SU-DHL-6 (cell line): ENCODE measurements at regions not wholly inside any gene's neighbourhood (a gene's known extent, or its start where the extent isn't known, plus 50 kb on each side); places are given as distances from the start of the nearest gene placed in this dataset.
"Not testable (repeated sequence)": the region's sequence is repeated elsewhere in the genome, so short reads cannot be mapped to it uniquely, and the experiment has no call there.

Experiments
- H2AFZ ChIP-seq: fragments of 200-600 bp; sonication (generic); 2 replicates; pipeline ENCODE4 v1.6.1; 2014; ENCODE audit warnings: low read depth, mild to moderate bottlenecking, moderate library complexity, mixed read lengths, antibody characterized with exemption, low read length; ENCODE audit not compliant: severe bottlenecking
- H3F3A ChIP-seq: fragments of 200-600 bp; shearing (Covaris generic); 2 replicates; pipeline ENCODE4 v1.6.0; 2016; ENCODE audit warnings: antibody characterized with exemption, mild to moderate bottlenecking; ENCODE audit not compliant: insufficient read depth
- H3K27ac ChIP-seq: fragments of 200-600 bp; sonication (generic); 2 replicates; pipeline ENCODE4 v1.5.1; 2016; ENCODE audit warnings: low read depth, mild to moderate bottlenecking, low read length, moderate library complexity, mixed read lengths
- H3K27me3 ChIP-seq: fragments of 200-600 bp; sonication (generic), shearing (Covaris generic); 2 replicates; pipeline ENCODE4 v1.6.0; 2014; ENCODE audit warnings: mild to moderate bottlenecking, low read length
- H3K36me3 ChIP-seq: fragments of 200-600 bp; sonication (generic); 2 replicates; pipeline ENCODE4 v1.6.1; 2014; ENCODE audit warnings: mild to moderate bottlenecking, low read length, mixed read lengths
- H3K4me2 ChIP-seq: fragments of 300-600, 200-600 bp; shearing (Covaris generic), sonication (generic); 2 replicates; pipeline ENCODE4 v1.6.0; 2014; ENCODE audit warnings: low read length, low read depth, mild to moderate bottlenecking; ENCODE audit not compliant: poor library complexity, severe bottlenecking
- H3K4me3 ChIP-seq: fragments of 200-600 bp; sonication (generic); 2 replicates; pipeline ENCODE4 v1.5.1; 2014; ENCODE audit warnings: antibody characterized with exemption, low read length, mild to moderate bottlenecking, mixed read lengths; ENCODE audit not compliant: insufficient read depth, poor library complexity, severe bottlenecking
- H3K79me2 ChIP-seq: fragments of 200-600 bp; sonication (generic); 2 replicates; pipeline ENCODE4 v1.6.1; 2014; ENCODE audit warnings: mild to moderate bottlenecking, low read length, moderate library complexity; ENCODE audit not compliant: insufficient read depth
- H3K9ac ChIP-seq: fragments of 200-600 bp; sonication (generic); 2 replicates; pipeline ENCODE4 v1.7.0; 2014; ENCODE audit warnings: mild to moderate bottlenecking, low read length
- H3K9me2 ChIP-seq: fragments of 200-600 bp; sonication (generic); replicated peaks from 2 replicates; pipeline ENCODE4 v1.6.1; 2014; ENCODE audit warnings: low read length; ENCODE audit not compliant: insufficient read depth
- H3K9me3 ChIP-seq: fragments of 200-600 bp; sonication (generic); 2 replicates; pipeline ENCODE4 v1.6.1; 2014; ENCODE audit warnings: low read length, mixed read lengths; ENCODE audit not compliant: insufficient read depth
- H4K20me1 ChIP-seq: fragments of 200-600 bp; sonication (generic); 2 replicates; pipeline ENCODE4 v1.6.1; 2014; ENCODE audit warnings: low read depth, mild to moderate bottlenecking, antibody characterized with exemption, low read length, moderate library complexity, mixed read lengths
- EZH2phosphoT487 ChIP-seq: fragments of 200-600 bp; sonication (generic), shearing (Covaris generic); conservative IDR thresholded peaks from 2 replicates; pipeline ENCODE4 v1.6.1; 2018; ENCODE audit warnings: mild to moderate bottlenecking, antibody characterized with exemption, low read length, moderate library complexity, mixed read lengths
- TF ChIP-seq, protein P1 (sequence below): fragments of 200-600 bp; sonication (generic); IDR thresholded peaks from one replicate; pipeline ENCODE4 v1.5.1; 2017; ENCODE audit warnings: antibody characterized with exemption, mild to moderate bottlenecking, low read length, moderate library complexity; ENCODE audit not compliant: insufficient read depth, poor library complexity, severe bottlenecking

DNA sequence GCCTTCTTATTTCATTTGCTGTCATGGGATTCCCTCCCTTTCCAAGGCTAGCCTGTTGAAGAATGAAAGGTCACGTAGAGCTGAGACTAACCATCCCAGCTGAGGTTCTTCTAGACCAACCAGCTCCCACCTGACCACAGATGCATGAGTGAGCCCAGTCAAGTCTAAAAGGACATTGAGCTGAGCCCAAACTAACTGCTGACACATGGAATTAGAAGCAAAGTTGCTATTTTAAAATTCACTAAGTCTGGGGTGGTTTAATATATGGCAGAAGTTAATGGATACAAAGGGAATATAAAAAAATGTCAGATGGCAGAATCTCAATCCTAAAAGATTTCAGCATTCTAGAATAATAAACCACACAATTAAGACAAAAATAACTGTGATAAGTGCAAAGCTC lies 118.9 kb upstream of the RASGEF1B start:
- H3K79me2 ChIP-seq: no peaks in the 10 kb centered on the region
- no peaks in the 10 kb centered on the region for H4K20me1 ChIP-seq
- no peak overlapping the region for H3K4me3 ChIP-seq
- no peaks in the 10 kb centered on the region for H3K36me3 ChIP-seq
- H3K9me3 ChIP-seq: no peaks in the 10 kb centered on the region
- H3K27ac ChIP-seq: no peak overlapping the region
- H3K9ac ChIP-seq: no peak overlapping the region
- no peak overlapping the region for H2AFZ ChIP-seq
- H3F3A ChIP-seq: no peaks in the 10 kb centered on the region
- H3K9me2 ChIP-seq: no peaks in the 10 kb centered on the region
- H3K4me2 ChIP-seq: no peak overlapping the region
- TF ChIP-seq, protein P1, sequence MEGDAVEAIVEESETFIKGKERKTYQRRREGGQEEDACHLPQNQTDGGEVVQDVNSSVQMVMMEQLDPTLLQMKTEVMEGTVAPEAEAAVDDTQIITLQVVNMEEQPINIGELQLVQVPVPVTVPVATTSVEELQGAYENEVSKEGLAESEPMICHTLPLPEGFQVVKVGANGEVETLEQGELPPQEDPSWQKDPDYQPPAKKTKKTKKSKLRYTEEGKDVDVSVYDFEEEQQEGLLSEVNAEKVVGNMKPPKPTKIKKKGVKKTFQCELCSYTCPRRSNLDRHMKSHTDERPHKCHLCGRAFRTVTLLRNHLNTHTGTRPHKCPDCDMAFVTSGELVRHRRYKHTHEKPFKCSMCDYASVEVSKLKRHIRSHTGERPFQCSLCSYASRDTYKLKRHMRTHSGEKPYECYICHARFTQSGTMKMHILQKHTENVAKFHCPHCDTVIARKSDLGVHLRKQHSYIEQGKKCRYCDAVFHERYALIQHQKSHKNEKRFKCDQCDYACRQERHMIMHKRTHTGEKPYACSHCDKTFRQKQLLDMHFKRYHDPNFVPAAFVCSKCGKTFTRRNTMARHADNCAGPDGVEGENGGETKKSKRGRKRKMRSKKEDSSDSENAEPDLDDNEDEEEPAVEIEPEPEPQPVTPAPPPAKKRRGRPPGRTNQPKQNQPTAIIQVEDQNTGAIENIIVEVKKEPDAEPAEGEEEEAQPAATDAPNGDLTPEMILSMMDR: no peak
- TF ChIP-seq EZH2phosphoT487: no peak
- no peaks in the 10 kb centered on the region for H3K27me3 ChIP-seq

DNA sequence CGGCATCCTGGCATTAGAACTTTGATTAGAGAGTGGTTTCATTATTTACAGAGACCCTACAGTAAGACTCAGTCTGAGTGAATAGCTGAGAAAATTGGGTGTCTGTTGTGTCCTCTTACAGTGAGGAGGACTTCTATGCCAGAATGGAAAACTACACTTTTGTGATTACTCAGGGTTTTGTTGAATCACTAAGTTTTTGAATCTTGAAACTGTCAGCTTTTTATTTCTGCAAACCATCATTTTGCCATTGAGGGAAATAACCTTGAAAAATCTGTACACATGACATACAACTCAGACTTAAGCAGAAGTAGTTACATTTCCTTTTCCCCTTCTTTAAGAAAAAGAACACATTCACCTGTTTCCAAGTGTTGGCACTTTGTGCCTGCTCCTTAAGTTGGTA lies 117.6 kb upstream of the RASGEF1B start:
- no peaks in the 10 kb centered on the region for H3K79me2 ChIP-seq
- no peak overlapping the region for H2AFZ ChIP-seq
- no peaks in the 10 kb centered on the region for H3K36me3 ChIP-seq
- TF ChIP-seq, protein P1: no peak
- no peak for TF ChIP-seq EZH2phosphoT487
- H3K27me3 ChIP-seq: no peaks in the 10 kb centered on the region
- H4K20me1 ChIP-seq: no peaks in the 10 kb centered on the region
- no peaks in the 10 kb centered on the region for H3F3A ChIP-seq
- no peak overlapping the region for H3K4me2 ChIP-seq
- H3K27ac ChIP-seq: no peak overlapping the region
- no peaks in the 10 kb centered on the region for H3K9me2 ChIP-seq
- no peak overlapping the region for H3K4me3 ChIP-seq
- H3K9ac ChIP-seq: no peak overlapping the region
- no peaks in the 10 kb centered on the region for H3K9me3 ChIP-seq

DNA sequence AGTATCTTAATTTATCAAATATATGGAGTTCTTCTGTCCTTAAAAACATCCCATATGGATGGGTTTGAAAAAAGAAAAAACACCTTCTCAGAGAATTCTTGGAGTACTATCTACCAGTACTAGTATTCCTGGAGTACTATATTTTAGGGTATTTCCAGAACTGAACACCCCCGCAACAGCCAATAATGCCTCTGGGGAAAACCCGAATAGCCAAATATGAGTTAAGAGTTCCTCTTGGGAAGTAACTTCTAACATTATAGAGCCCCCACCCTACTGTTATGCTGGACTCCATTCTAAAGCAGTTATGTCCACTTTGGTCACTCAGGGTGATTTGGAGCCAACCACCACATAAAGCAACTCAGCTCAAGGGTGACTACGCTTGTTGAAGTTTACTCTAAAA lies 115.0 kb upstream of the RASGEF1B start:
- no peak overlapping the region for H3K27ac ChIP-seq
- H4K20me1 ChIP-seq: no peaks in the 10 kb centered on the region
- TF ChIP-seq, protein P1: no peak
- TF ChIP-seq EZH2phosphoT487: no peak
- H3K9me3 ChIP-seq: no peaks in the 10 kb centered on the region
- H3K4me3 ChIP-seq: no peak overlapping the region
- H3K36me3 ChIP-seq: no peaks in the 10 kb centered on the region
- H3K4me2 ChIP-seq: no peak overlapping the region
- no peak overlapping the region for H3K9ac ChIP-seq
- no peaks in the 10 kb centered on the region for H3K9me2 ChIP-seq
- no peak overlapping the region for H2AFZ ChIP-seq
- no peaks in the 10 kb centered on the region for H3F3A ChIP-seq
- H3K79me2 ChIP-seq: no peaks in the 10 kb centered on the region
- no peaks in the 10 kb centered on the region for H3K27me3 ChIP-seq

DNA sequence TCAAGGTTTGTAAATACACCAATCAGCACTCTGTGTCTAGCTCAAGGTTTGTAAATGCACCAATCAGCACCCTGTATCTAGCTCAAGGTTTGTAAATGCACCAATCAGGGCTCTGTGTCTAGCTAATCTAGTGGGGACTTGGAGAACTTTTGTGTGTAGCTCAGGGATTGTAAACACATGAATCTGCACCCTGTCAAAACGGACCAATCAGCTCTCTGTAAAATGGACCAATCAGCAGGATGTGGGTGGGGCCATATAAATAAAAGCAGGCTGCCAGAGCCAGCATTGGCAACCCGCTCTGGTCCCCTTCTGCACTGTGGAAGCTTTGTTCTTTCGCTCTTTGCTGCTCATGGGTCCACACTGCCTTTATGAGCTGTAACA lies 109.3 kb upstream of the RASGEF1B start:
- H4K20me1 ChIP-seq, H3K36me3 ChIP-seq, H3K27ac ChIP-seq, H3K9ac ChIP-seq, H3K4me2 ChIP-seq, H3K79me2 ChIP-seq, H3K9me3 ChIP-seq, H3K27me3 ChIP-seq, H2AFZ ChIP-seq, H3K4me3 ChIP-seq, H3K9me2 ChIP-seq, H3F3A ChIP-seq: not testable (repeated sequence)
